GM12878 (cell line): ENCODE measurements at regions not wholly inside any gene's neighbourhood (a gene's known extent, or its start where the extent isn't known, plus 50 kb on each side); places are given as distances from the start of the nearest gene placed in this dataset.

ENCODE experiments used
- ATAC-seq: fragments of 200-7000 bp; cut with Tn5 transposase; 3 replicates; pipeline ENCODE4 v1.9.1; 2020; ENCODE audit warnings: mild to moderate bottlenecking, moderate library complexity
- BruUV-seq: library from RNA; stranded (reverse); fragments of 400-500 nt; replicated peaks from 2 replicates; lab custom pipeline; 2021; lab: Mats Ljungman, UMichigan
- CTCF ChIA-PET: fragments of 300-600 bp; sonication (Branson Sonifier 250); formaldehyde crosslinking; extraction: SDS; loops from one replicate; lab custom pipeline; 2021; ENCODE audit warnings: inconsistent platforms; lab: Yijun Ruan, JAX
- POLR2A ChIA-PET: fragments of 350-600 bp; formaldehyde crosslinking; extraction: SDS; loops from one replicate; lab custom pipeline; 2021; ENCODE audit warnings: inconsistent platforms; lab: Charles Lee
- RAD21 ChIA-PET: fragments of 300-600 bp; sonication (Branson Sonifier 250); formaldehyde crosslinking; loops from one replicate; lab custom pipeline; 2023; ENCODE audit warnings: antibody characterized with exemption; ENCODE audit not compliant: unreplicated experiment; lab: Charles Lee
- SMC1A ChIA-PET: fragments of 300-600 bp; sonication (Branson Sonifier 250); formaldehyde crosslinking; loops from one replicate; lab custom pipeline; 2023; ENCODE audit not compliant: unreplicated experiment, uncharacterized antibody; lab: Charles Lee
- DNase-seq: peaks from one replicate; pipeline ENCODE4 v3.0.0-alpha.2; 2011; ENCODE audit warnings: low read depth, low spot score
- FAIRE-seq: peaks from 3 replicates; lab custom pipeline; 2011; peaks lifted over from hg19 to GRCh38; lab: Jason Lieb, UNC
- H2AFZ ChIP-seq: 2 replicates; pipeline ENCODE4 v1.6.0; 2011; ENCODE audit warnings: low read depth, low read length, control low read depth; ENCODE audit not compliant: control insufficient read depth
- H3K27ac ChIP-seq: 2 replicates; pipeline ENCODE4 v1.5.1; 2011; ENCODE audit warnings: control low read depth; ENCODE audit not compliant: control insufficient read depth, insufficient read depth
- H3K27me3 ChIP-seq, 2 experiments: replicated peaks in 1 of 2; 2 replicates each; pipeline versions ENCODE4 v1.6.0 to v1.6.1; 2011; ENCODE audit warnings: low read length in 1 of 2; ENCODE audit not compliant: control insufficient read depth in 2 of 2, insufficient read depth in 2 of 2
- H3K36me3 ChIP-seq, 2 experiments: 2 replicates each; pipeline ENCODE4 v1.5.1; 2011; ENCODE audit warnings: low read length in 1 of 2; ENCODE audit not compliant: control insufficient read depth in 2 of 2, insufficient read depth in 2 of 2
- H3K4me1 ChIP-seq: 2 replicates; pipeline ENCODE4 v1.6.1; 2011; ENCODE audit warnings: mild to moderate bottlenecking, low read length, moderate library complexity, mixed read lengths; ENCODE audit not compliant: control insufficient read depth, insufficient read depth
- H3K4me2 ChIP-seq: 2 replicates; pipeline ENCODE4 v1.6.0; 2011; ENCODE audit warnings: control low read depth; ENCODE audit not compliant: control insufficient read depth, insufficient read depth
- H3K4me3 ChIP-seq: fragments of 200-600 bp; sonication (generic); 2 replicates; pipeline ENCODE4 v1.5.1; 2016
- H3K79me2 ChIP-seq: 2 replicates; pipeline ENCODE4 v1.6.0; 2011; ENCODE audit warnings: low read length; ENCODE audit not compliant: control insufficient read depth, insufficient read depth
- H3K9ac ChIP-seq: 2 replicates; pipeline ENCODE4 v1.8.0; 2011; ENCODE audit warnings: low read length, control low read depth, mixed read lengths; ENCODE audit not compliant: control insufficient read depth, insufficient read depth
- H3K9me3 ChIP-seq: replicated peaks from 3 replicates; pipeline ENCODE4 v1.5.1; 2011; ENCODE audit warnings: mild to moderate bottlenecking, low read length; ENCODE audit not compliant: control insufficient read depth, insufficient read depth
- H4K20me1 ChIP-seq: 2 replicates; pipeline ENCODE4 v1.6.0; 2011; ENCODE audit not compliant: control insufficient read depth, insufficient read depth
- E4F1 ChIP-seq: fragments of 450-650 bp; IDR thresholded peaks from 2 replicates; pipeline ENCODE4 v1.6.1; 2018; ENCODE audit warnings: borderline replicate concordance, mild to moderate bottlenecking; ENCODE audit not compliant: partially characterized antibody
- EGR1 ChIP-seq, 2 experiments: IDR thresholded peaks; 1 replicate in 1 of 2; 2 replicates in 1 of 2; pipeline ENCODE4 v1.6.1; 2011 to 2012; ENCODE audit warnings: low read depth in 2 of 2, low read length in 2 of 2, borderline replicate concordance in 1 of 2, mild to moderate bottlenecking in 1 of 2, moderate library complexity in 1 of 2
- EP300 ChIP-seq, 2 experiments: fragments of 150-350 bp in 1 of 2; IDR thresholded peaks; 2 replicates each; pipeline ENCODE4 v1.6.1; 2011 to 2012; ENCODE audit warnings: low read depth in 2 of 2, low read length in 2 of 2, borderline replicate concordance in 1 of 2, improper control_type of control experiment in 1 of 2, inconsistent platforms in 1 of 2; ENCODE audit not compliant: control insufficient read depth in 1 of 2
- FOXM1 ChIP-seq: IDR thresholded peaks from 2 replicates; pipeline ENCODE4 v1.6.1; 2012; ENCODE audit warnings: low read depth, mild to moderate bottlenecking, inconsistent platforms, low read length, moderate library complexity
- JUND ChIP-seq: IDR thresholded peaks from 2 replicates; pipeline ENCODE4 v1.6.1; 2012; ENCODE audit warnings: low read depth, mild to moderate bottlenecking, low read length, improper control_type of control experiment, moderate library complexity
- KAT2A ChIP-seq: conservative IDR thresholded peaks from 2 replicates; pipeline ENCODE4 v1.6.1; 2011; ENCODE audit warnings: low read depth, low read length; ENCODE audit not compliant: control insufficient read depth
- NFIC ChIP-seq: IDR thresholded peaks from 2 replicates; pipeline ENCODE4 v1.6.1; 2012; ENCODE audit warnings: low read depth, mild to moderate bottlenecking, inconsistent platforms, low read length, moderate library complexity
- NKRF ChIP-seq: fragments of 450-650 bp; conservative IDR thresholded peaks from 2 replicates; pipeline ENCODE4 v1.6.1; 2017; ENCODE audit warnings: mild to moderate bottlenecking, moderate library complexity
- SIX5 ChIP-seq: IDR thresholded peaks from 2 replicates; pipeline ENCODE4 v1.6.1; 2011; ENCODE audit warnings: mild to moderate bottlenecking, low read depth, low read length, moderate library complexity; ENCODE audit not compliant: severe bottlenecking
- STAT1 ChIP-seq: fragments of 450-650 bp; conservative IDR thresholded peaks from 2 replicates; pipeline ENCODE4 v1.6.1; 2014; ENCODE audit warnings: antibody characterized with exemption, mild to moderate bottlenecking
- ZBTB40 ChIP-seq: fragments of 450-650 bp; IDR thresholded peaks from 2 replicates; pipeline ENCODE4 v1.6.1; 2016; ENCODE audit warnings: mild to moderate bottlenecking, moderate library complexity, borderline replicate concordance
- ZNF622 ChIP-seq: fragments of 450-650 bp; IDR thresholded peaks from 2 replicates; pipeline ENCODE4 v1.6.1; 2017; ENCODE audit warnings: mild to moderate bottlenecking, inconsistent platforms
- WGBS: methylation state at CpG from one replicate; pipeline ENCODE4 v1.1.6; 2016; ENCODE audit warnings: low lambda C conversion rate; ENCODE audit not compliant: insufficient replicate concordance, insufficient coverage; ENCODE audit errors: missing lambda C conversion rate; 5-methylcytosine and 5-hydroxymethylcytosine counted together
- in situ Hi-C: fragments of 300-500 bp; cut with MboI; formaldehyde crosslinking; loops from 9 replicates; pipeline ENCODE4 v1.14.3; 2018; ENCODE audit warnings: mixed read lengths
- intact Hi-C: fragments of 100-400 bp; cut with micrococcal nuclease; formaldehyde crosslinking; loops from one replicate; pipeline ENCODE4 v1.14.2; 2022; ENCODE audit not compliant: unreplicated experiment

- no peak for TF ChIP-seq NFIC
- TF ChIP-seq NKRF, result no peak
- TF ChIP-seq ZNF622, result no peak
These were observed 896.7 kb upstream of the ANO3 start (continued) for GRCh38 chr11:25435197-25435596.

GRCh38 chr11:25436326-25436725, 895.6 kb upstream of the ANO3 start:
- no peaks in the 10 kb centered on the region for H3K27me3 ChIP-seq
- no peak overlapping the region for H3K27ac ChIP-seq
- ChIA-PET CTCF (interaction anchor here (0.7 kb wide), 1 partner anchor 308 kb away, joined by 3 read pairs; no protein-coding TSS in a partner anchor), POLR2A (no interaction called here), SMC1A (interaction anchor here (0.9 kb wide), 1 partner anchor 14 kb away, joined by 4 read pairs; no protein-coding TSS in a partner anchor), RAD21 (no interaction called here)
- H3K4me2 ChIP-seq, result no peak overlapping the region
- FAIRE-seq (no peak), DNase-seq (no peak), ATAC-seq (peak; percentile 53)
- intact Hi-C loops, result no loop called here
- 0% methylated on average over 2 of the region's 2 CpGs for WGBS
- H3K4me3 ChIP-seq, result no peak overlapping the region
- no peaks in the 10 kb centered on the region for H3K4me1 ChIP-seq
- in situ Hi-C loops, result no loop called here
- no peak overlapping the region for H3K9ac ChIP-seq
- no TSS peak for BruUV-seq
- no peaks in the 10 kb centered on the region for H3K9me3 ChIP-seq
- no peaks in the 10 kb centered on the region for H3K79me2 ChIP-seq
- no peaks in the 10 kb centered on the region for H4K20me1 ChIP-seq
- H2AFZ ChIP-seq, result no peak overlapping the region
- no peaks in the 10 kb centered on the region for H3K36me3 ChIP-seq
- TF ChIP-seq STAT1, result no peak
- TF ChIP-seq SIX5, result no peak
- TF ChIP-seq EP300 (IDR thresholded peaks at IDR 0.05; ENCODE audit: borderline replicate concordance in 1 of 2, control insufficient read depth in 1 of 2, low read depth in 2 of 2, low read length in 2 of 2), result no peak
- TF ChIP-seq FOXM1, result no peak
- TF ChIP-seq JUND, result no peak
- no peak for TF ChIP-seq KAT2A
- no peak for TF ChIP-seq E4F1
- TF ChIP-seq ZBTB40, result no peak
- no peak for TF ChIP-seq EGR1 (IDR thresholded peaks at IDR 0.05; ENCODE audit: borderline replicate concordance in 1 of 2, low read depth in 2 of 2, low read length in 2 of 2)
